ENCODE measurements at regions not wholly inside any gene's neighbourhood (a gene's known extent, or its start where the extent isn't known, plus 50 kb on each side); places are given as distances from the start of the nearest gene placed in this dataset.

DNA sequence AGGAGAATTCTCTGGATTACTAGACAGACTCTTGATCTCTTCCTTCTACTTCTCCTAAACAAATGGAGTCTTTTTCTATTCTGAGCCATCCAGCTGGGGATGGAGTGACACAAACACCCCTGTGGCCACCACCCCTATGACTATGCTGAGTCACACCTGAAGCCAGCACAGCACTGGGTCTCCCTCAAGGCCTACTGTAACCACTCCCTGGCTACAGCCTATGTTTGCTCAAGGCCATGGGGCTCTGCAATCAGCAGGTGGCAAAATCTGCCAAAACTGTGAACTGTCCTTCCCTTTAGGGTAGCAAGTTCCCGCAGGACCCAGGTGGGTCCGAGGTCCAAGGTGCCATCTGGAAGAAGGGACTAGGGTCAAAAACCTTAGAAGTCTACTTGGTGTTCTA is 132.3 kb downstream of the TINAG start:
- DNase-seq (ENCODE audit: low read depth in 2 of 2, low spot score in 1 of 2) = no peak

DNA sequence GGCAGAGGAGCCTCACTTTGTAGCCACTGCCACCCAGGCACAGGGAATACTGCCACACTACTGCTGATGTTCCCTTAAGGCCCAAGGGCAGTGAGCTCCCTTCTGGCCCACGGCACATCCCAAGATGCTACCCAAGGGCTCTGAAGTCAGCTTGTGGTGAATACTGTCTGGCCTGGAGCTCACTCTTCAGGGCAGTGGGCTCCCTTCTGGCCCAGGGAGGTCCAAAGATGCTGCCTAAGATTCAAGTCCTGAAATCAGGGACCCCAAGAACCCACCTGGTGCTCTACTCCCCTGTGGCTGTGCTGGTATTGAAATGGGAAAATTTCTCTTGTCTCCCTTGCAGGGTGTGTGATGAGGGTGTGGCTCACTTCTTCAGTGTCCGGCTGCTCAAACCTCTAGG is 132.8 kb downstream of the TINAG start:
- no peak for DNase-seq (ENCODE audit: low read depth in 2 of 2, low spot score in 1 of 2)

DNA sequence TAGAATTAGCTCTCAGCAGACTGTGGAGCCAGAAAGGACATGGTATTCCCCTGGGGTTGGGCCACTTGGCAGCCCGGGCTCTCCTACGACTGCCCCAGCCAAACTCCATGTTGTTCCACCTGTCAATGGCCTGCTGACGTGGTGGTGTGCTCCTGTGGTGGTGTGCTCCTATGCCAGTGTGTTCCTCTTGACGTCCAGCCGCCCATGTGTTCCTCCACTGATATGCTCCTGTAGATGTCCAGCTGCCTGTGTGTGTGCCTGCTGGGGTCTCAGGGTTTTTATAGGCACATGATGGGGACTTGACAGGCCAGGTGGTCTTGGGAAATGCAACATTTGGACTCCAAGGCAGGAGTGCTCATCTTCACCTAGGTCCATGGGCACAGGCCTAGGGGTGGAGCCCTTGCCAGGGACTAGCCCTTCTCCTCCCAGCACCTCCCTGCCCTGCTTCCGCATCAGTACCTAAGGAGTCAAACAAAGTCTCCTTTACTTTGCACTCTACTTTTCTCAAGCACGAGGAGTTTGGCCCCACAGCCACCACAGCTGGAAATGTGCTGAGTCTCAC is 133.5 kb downstream of the TINAG start:
- DNase-seq (ENCODE audit: low read depth in 2 of 2, low spot score in 1 of 2) = no peak

DNA sequence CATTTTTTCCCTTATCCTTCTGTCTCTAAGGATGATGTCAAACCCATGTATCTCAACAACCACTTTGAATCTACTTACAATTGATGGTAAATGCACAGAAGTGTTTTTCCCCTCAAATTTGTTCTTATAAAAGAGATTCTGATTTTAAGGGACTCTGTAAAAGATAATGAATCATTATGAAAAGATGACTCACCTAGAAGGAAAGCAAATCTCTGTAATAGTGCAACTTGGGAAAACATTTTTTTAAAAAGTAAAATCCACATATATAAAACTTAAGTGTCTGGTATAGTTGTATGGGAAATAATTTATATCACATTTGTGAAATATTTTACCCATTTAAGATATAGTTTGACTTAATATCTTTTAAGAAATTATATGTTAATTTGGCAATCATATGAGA is 137.0 kb downstream of the TINAG start:
- no peak for DNase-seq (ENCODE audit: low read depth in 2 of 2, low spot score in 1 of 2)

DNA sequence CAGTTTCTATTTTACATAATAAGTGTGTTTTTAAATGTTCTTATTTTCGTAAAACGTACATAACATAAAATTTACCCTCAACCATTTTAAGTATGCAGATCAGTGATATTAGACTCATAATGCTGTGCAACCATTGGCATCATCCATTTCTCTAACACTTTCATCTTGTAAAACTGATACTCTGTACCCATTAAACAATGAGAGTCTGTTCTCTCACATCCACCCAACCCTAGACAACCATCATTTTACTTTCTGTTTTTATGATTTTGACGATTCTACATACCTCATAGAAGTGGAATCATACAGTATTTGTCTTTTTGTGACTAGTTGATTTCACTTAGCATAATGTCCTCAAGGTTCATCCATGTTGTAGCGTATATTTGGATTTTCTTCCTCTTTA is 140.4 kb downstream of the TINAG start:
- no peak for DNase-seq (ENCODE audit: low read depth in 2 of 2, low spot score in 1 of 2)

DNA sequence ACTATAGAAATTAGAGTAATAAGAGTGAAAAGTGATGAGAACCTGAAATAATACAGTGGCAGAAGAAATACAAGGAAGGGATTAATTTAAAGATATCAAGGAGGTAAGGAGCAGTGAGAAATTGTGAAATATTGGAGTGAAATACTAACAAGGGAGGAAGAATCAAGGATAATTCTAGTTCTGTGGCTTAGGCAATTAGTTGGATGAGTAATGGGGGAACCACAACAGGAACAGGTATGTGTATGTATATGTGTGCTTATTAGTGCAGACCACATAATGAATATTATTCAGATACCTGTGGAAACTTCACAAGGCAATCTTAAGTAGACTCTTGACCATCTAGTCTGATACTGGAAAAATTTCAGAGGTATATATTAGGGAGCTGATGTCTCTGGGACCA is 143.3 kb downstream of the TINAG start:
- DNase-seq (ENCODE audit: low read depth in 2 of 2, low spot score in 1 of 2) = no peak

DNA sequence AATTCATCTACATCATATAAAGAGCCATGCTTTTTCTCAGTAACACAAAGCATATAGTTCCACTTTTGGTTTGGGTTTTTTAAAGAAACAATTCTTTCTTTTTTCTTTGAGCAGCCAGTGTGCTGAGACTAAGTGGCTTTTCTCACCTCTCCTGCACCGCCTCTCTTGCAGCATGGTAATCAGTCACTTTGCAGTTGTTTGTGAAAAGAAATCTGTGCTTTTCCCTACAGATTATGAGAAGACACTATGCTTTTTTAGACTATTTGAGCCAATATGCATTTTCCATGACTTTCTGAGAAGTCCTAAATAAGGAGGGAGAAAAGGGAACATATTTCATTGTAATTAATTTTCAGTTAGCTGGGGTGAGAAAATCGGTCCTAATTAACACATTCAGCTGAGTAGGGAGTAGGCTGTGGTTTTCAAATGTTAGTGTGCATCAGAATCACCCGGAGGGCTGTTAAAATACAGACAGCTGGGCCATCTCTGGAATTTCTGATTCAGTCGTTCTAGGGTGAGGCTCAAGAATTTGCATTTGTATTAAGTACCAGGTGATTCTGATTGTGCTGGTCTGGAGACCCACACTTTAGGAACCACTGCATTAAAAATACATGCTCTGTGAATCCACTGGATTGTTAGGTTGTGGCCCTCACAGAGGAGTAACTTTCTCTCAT is 155.2 kb downstream of the TINAG start:
- DNase-seq (ENCODE audit: low read depth in 2 of 2, low spot score in 1 of 2) = no peak

DNA sequence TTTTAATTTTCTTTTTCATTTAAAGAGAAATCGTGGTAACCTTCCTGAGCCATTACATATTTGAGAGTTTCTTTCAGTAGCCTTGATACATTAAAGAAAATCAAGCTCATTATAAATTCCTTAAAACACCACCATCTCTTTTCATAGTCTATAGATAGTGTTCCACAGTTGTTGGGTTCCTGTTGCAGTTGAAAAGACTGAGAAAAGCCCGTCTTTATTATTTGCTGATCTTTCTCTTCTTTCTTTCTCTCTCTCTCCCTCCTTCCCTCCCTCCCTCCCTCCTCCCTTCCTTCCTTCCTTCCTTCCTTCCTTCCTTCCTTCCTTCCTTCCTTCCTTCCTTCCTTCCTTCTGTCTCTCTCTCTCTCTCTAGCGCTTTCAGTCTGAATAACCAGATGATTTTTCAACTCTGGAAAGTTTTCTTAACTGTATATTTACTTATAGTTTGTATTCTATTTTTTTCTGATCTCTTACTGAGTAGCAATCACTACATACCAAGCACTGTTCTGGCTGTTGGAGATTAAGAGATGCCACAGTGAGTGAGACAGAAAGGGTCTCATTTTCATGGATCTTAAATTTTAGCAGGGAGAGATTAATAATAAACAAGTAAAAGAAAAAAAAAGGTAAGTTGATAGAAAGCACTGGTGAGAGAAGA is 157.5 kb downstream of the TINAG start:
- DNase-seq (ENCODE audit: low read depth in 2 of 2, low spot score in 1 of 2) = no peak

DNA sequence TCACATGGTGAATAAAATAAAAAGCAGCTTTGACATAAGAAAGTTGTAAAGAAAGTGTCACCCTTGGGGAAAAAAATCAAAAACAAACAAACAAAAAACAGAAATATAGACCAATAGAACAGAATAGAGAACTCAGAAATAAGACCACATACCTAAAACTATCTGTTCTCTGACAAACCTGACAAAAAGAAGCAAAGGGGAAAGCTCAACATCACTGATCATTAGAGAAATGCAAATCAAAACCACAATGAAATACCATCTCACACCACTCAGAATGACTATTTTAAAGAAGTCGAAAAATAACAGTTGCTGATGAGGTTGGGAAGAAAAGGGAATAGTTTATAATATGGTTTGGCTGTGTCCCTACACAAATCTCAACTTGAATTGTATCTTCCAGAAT is 159.1 kb downstream of the TINAG start:
- DNase-seq (ENCODE audit: low read depth in 2 of 2, low spot score in 1 of 2) = no peak

DNA sequence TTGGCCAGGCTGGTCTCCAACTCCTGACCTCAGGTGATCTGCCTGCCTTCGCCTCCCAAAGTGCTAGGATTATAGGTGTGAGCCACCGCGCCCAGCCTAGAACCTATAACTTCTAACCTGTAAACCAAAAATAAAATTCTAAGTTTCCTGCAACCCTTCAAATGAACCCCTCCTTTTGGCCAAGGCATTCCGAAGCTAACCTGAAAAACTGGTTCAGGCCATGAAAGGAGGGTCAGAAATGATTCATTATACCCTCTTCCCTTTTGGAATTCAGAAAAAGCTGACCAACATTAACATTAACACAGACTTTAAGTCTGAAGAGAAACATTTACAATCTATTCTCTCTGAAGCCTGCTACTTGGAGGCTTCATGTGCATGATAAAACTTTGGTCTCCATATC is 165.1 kb downstream of the TINAG start:
- no peak for DNase-seq (ENCODE audit: low read depth in 2 of 2, low spot score in 1 of 2)

DNA sequence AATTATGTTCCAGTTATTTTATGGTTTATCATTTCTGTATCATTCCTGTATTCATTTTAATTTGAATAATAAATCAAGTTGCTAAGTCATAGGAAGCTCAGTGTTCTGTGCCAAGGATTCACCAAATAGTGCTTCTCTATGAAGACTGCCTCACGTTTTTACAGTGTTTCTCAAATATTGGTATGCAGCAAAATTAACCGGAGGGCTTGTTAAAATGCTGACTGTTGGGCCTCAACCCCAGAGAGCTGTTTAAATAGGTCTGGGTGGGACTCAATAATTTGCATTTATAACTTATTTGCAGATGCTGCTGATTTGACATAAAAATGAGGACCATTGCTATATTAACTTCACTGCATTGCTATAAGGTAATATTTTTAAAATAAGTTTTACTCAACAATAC is 166.7 kb downstream of the TINAG start:
- no peak for DNase-seq (ENCODE audit: low read depth in 2 of 2, low spot score in 1 of 2)

DNA sequence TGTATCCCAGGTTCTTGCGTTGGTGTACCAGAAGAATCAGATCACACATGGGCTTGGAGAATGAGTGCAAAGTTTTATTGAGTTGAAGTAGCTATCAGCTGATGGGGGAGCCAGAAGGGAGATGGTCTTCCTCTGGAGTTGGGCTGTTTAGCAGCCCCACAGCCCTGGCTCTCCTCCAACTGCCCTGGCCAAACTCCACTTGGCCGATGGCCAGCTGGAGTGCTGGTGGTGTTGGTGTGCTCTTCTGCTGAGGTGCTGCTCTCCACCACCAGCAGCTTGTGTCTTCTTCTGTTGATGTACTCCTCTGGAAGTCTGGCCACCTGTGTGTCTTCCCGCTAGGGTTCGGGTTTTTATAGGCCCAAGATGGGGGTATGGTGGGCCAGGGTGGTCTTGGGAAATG is 172.8 kb downstream of the TINAG start:
- DNase-seq (ENCODE audit: low read depth in 2 of 2, low spot score in 1 of 2) = no peak

DNA sequence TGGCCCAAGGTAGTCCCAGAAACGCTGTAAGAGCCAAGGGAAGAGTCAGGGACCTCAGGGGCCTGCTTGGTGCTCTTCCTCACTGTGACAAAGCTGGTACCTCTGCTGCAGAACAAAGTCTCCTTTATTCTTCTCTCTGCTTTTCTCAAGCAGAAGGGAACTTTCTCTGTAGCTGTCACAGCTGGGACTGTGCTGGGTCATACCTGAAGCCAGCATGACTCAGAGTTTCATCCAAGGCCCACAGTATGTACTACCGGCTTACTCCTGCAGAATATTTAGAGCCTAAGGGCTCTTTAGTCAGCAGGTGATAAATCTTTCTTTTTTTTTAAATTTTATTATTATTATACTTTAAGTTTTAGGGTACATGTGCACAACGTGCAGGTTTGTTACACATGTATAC is 183.2 kb downstream of the TINAG start:
- DNase-seq (ENCODE audit: low read depth in 2 of 2, low spot score in 1 of 2) = no peak

DNA sequence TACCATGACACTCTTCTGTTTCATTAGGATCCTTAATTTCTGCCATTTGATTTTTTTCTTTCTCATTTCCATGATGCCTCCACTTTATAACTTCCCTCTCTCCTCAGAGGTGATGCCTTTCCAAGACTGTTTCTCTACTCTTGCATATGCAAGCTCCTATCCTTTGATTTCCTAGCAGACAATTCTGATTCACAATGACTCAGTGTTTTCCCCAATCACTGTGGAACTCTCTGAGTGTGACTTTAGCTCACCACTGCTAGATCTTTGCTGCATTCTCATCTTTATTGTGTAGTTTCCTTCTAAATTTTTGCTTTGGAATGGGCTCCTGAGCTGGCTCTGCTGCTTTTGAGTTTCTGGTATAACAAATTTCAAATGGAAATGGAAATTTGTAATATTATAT is 184.9 kb downstream of the TINAG start:
- DNase-seq (ENCODE audit: low read depth in 2 of 2, low spot score in 1 of 2) = no peak

DNA sequence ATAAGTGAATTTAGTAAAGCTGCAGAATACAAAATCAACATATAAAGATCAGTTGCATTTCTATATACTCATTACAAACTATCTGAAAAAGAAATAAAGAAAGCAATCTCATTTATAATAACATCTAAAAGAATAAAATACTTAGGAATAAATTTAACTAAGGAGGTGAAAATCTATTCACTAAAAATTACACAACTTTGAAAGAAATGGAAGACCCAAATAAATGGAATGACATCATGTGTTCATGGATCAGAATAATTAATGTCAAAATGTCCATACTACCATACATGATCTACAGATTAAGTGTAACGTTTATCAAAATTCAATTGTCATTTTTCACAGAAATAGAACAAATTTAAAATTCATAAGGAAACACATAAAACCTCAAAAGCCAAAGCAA is 194.9 kb downstream of the TINAG start:
- no peak for DNase-seq (ENCODE audit: low read depth in 2 of 2, low spot score in 1 of 2)

DNA sequence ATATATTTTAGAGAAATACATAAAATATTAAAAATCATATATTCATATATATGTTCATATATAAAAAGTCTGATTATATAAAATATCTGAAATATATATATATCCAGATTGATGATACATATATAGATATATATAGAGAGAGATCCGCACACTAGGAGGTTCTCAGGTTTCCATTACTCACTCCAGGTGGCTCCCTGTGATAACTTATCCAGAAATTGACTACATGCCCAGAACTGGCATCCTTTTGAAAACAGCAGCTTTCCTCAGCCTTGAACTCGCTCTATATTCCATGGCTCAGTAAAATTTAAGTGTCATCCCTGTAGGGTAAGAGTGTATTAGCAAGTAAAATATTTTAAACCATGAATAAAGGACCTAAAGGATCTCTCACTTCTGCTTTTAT is 206.8 kb downstream of the TINAG start:
- DNase-seq (ENCODE audit: low read depth in 2 of 2, low spot score in 1 of 2) = no peak

DNA sequence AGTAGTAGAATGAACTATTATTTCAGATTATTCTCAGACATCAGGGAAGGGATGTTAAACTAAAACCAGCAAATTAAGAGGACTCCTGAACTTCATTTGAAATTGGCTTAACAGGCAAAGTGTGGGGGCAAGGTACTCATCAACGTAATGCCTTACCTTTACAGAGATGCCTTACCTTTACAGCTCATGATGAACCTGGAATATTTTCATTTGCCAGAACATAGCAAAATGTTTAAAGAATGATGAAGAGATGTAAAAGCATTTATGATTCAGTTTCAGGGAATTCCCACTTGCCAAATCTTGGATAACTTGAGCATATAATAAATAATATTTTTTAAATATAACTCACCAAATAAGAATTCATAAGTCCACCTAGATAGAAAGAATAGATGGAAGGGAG is 207.5 kb downstream of the TINAG start:
- no peak for DNase-seq (ENCODE audit: low read depth in 2 of 2, low spot score in 1 of 2)

DNA sequence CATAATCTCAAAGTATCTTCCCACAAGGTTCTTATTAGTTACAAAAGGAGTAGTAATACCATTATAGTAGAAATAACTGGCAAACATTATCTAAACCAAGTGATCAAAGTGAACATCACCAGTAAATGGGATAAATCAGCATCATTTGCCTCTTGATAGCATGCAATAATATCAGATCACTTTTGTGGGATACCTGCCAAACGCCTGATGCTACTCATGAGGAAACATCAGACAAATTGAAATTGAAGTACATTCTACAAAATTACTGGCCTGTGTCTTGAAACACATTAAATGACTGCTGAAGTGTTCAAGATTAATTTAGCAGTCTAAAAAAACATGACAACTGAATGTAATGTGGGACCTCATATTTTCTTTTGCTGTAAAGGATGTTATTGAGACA is 208.1 kb downstream of the TINAG start:
- no peak for DNase-seq (ENCODE audit: low read depth in 2 of 2, low spot score in 1 of 2)

DNA sequence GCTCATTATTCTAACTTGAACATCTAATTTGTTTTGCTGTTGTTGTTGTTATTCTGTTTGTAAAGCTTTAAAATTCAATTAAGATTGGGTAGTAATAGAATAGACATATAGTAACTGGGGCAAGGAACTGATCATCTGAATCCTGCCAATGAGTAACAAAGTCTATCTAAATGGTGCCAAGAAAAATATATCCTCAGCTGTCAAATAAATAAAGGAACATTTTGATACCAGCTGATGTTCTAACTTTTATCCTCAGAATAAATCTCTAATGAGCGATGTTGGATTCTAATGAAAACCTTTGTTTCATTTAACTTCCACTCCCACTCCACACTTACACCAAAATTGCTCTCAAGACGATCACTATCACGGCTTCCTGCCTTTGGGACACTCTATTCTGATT is 210.9 kb downstream of the TINAG start:
- no peak for DNase-seq (ENCODE audit: low read depth in 2 of 2, low spot score in 1 of 2)

DNA sequence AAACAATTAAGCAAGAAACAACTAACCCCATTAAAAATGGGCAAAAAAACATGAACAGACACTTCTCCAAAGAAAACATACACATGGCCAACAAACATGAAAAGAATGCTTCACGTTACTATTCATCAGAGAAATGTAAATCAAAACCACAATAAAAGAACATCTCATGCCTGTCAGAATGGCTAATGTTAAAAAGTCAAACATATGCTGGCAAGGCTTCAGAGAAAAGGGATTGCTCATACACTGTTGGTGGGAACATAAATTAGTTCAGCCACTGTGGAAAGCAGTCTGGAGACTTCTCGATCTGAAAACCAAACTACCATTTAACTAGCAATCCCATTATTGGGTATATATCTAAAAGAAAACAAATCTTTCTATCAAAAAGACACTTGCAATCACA is 217.5 kb downstream of the TINAG start:
- no peak for DNase-seq (ENCODE audit: low read depth in 2 of 2, low spot score in 1 of 2)

DNA sequence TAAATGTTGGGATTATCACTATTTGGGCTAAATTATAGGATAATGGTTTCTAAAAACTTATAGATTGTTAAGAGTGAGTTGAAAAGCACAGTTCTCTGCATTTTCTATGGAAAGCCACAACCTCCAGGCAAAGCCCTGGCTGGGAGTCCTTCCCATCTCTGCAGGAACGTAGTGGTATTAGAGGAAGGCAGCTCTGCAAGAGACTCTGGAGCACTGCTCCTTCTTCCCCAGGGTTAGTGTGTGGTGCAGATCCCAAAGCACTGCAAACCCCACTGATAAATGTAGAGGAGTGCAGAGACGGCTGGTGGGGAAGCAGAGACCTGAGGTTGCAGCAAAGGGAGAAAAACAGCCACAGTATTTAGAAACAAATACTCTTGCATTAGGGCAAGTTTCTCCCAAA is 225.3 kb downstream of the TINAG start:
- no peak for DNase-seq (ENCODE audit: low read depth in 2 of 2, low spot score in 1 of 2)

DNA sequence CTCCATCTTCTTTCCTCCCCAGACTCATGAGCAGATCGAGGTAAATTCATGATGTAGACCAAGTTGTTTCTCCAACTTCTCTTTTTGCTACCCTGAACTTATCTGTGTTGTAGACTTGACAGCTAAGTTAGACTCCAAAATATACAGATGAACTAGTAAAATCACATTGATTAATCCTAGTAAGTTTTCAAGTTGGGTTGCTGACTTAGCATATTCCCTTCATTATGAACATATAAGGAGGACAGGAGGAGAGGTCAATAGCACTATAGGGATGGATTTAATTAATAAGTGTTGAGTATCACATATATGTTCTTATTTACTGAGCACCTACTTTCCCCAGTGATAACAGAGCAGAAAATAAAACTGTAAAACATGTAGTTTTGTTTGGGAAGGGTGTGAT is 227.3 kb downstream of the TINAG start:
- DNase-seq (ENCODE audit: low read depth in 2 of 2, low spot score in 1 of 2) = no peak

DNA sequence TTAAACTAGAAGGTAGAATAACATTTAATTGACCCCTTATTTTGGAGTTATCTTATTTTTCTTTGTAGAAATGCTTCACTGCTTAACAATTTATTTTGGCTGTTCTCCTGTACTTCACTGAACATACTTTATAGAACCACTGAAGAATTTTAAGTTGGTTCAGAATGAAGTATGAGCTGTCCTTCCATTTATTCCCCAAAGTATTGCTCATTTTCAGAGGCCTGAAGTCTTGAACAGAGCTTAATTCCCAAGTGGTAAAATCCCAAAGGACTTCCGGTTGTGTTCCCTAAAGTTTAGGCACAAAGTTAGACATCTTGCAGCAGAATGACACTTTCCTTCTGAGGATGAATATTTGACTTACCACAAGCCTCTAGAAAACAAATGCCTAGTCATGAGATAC is 233.3 kb downstream of the TINAG start:
- DNase-seq (ENCODE audit: low read depth in 2 of 2, low spot score in 1 of 2) = no peak

All from stimulated activated CD8-positive, alpha-beta memory T cell treated with anti-CD3 and anti-CD28 coated beads, Interleukin-4, amount 100 ng/mL, for 4 hours (primary cell).